ENCODE measurements at regions not wholly inside any gene's neighbourhood (a gene's known extent, or its start where the extent isn't known, plus 50 kb on each side); places are given as distances from the start of the nearest gene placed in this dataset.

- no peak overlapping the region for H3K4me3 ChIP-seq (replicated peaks in 1 of 3; ENCODE audit: insufficient read depth in 1 of 3, low read depth in 2 of 3, low read length in 3 of 3)
- H2AFZ ChIP-seq (ENCODE audit: low read length): no peak overlapping the region
- H3K4me2 ChIP-seq (ENCODE audit: low read depth, low read length): no peak overlapping the region
- no peaks in the 10 kb centered on the region for H3K79me2 ChIP-seq (ENCODE audit: insufficient read depth, low read length)
- no peaks in the 10 kb centered on the region for H3K36me3 ChIP-seq (replicated peaks in 1 of 2; ENCODE audit: control insufficient read depth in 1 of 2, insufficient read depth in 2 of 2, low read length in 2 of 2)
- peaks cover 14% of the 10 kb centered on the region for H3K4me1 ChIP-seq (ENCODE audit: insufficient read depth, low read length)
- no peak overlapping the region for H3K27ac ChIP-seq (ENCODE audit: extremely low read length, insufficient read depth, low read length)
- H3K27me3 ChIP-seq (ENCODE audit: control insufficient read depth in 1 of 2, insufficient read depth in 2 of 2, low read length in 2 of 2): peaks cover 3 to 36% of the 10 kb centered on the region in 2 experiments; a peak in 4 of 5 replicates
- no peak overlapping the region for H3K9ac ChIP-seq (ENCODE audit: insufficient read depth, low read depth, low read length)
- ChIA-PET CTCF (ENCODE audit: low intra/inter-chr PET ratio, low total read pairs) (no interaction called here), POLR2A (no interaction called here)
- no peak for DNase-seq (ENCODE audit: low spot score)
- BruUV-seq (replicated peaks): no TSS peak
- no peak for FAIRE-seq
- intact Hi-C loops (cut with micrococcal nuclease; ENCODE audit: unreplicated experiment): no loop called here
- ATAC-seq: no peak
- WGBS (ENCODE audit: low lambda C conversion rate): 1% methylated on average over 10 of the region's 10 CpGs
- in situ Hi-C loops (cut with HindIII; ENCODE audit: extremely low pct_ligation_motif_present, low pct_unique_long_range_greater_than_20kb): no loop called here
- no peaks in the 10 kb centered on the region for H4K20me1 ChIP-seq (ENCODE audit: insufficient read depth, low read length)
- no peak for TF ChIP-seq MBNL3 (CRISPR knock-in tag; conservative IDR thresholded peaks at IDR 0.05)
- TF ChIP-seq CCAR2 (optimal IDR thresholded peaks at IDR 0.05; ENCODE audit: low read depth, low read length): no peak
- TF ChIP-seq MIXL1 (CRISPR knock-in tag; IDR thresholded peaks at IDR 0.05): no peak
- no peak for TF ChIP-seq ZNF607 (CRISPR knock-in tag; IDR thresholded peaks at IDR 0.05; ENCODE audit: borderline replicate concordance)
- no peak for TF ChIP-seq KLF13 (CRISPR knock-in tag; IDR thresholded peaks at IDR 0.05)
- TF ChIP-seq NRL (CRISPR knock-in tag; IDR thresholded peaks at IDR 0.05; ENCODE audit: borderline replicate concordance): no peak
- no peak for TF ChIP-seq NR2F1 (CRISPR knock-in tag; IDR thresholded peaks at IDR 0.05)
- TF ChIP-seq ZBTB49 (CRISPR knock-in tag; IDR thresholded peaks at IDR 0.05; ENCODE audit: borderline replicate concordance): no peak
- TF ChIP-seq SMARCC2 (IDR thresholded peaks at IDR 0.05): no peak
- TF ChIP-seq ZNF747 (CRISPR knock-in tag; IDR thresholded peaks at IDR 0.05; ENCODE audit: borderline replicate concordance): no peak
- TF ChIP-seq ZEB1 (IDR thresholded peaks at IDR 0.05; ENCODE audit: insufficient replicate concordance, low read depth): no peak
- TF ChIP-seq ZNF788 (CRISPR knock-in tag; IDR thresholded peaks at IDR 0.05; ENCODE audit: borderline replicate concordance): no peak
- no peak for TF ChIP-seq NPAS2 (CRISPR knock-in tag; IDR thresholded peaks at IDR 0.05; ENCODE audit: borderline replicate concordance)
- TF ChIP-seq ZNF225 (CRISPR knock-in tag; IDR thresholded peaks at IDR 0.05): no peak
- TF ChIP-seq ARHGAP35 (CRISPR knock-in tag; IDR thresholded peaks at IDR 0.05; ENCODE audit: borderline replicate concordance): no peak
- TF ChIP-seq ZNF891 (CRISPR knock-in tag; IDR thresholded peaks at IDR 0.05): no peak
- no peak for TF ChIP-seq RNF219 (CRISPR knock-in tag; IDR thresholded peaks at IDR 0.05)
- no peaks in the 10 kb centered on the region for H3K9me3 ChIP-seq (ENCODE audit: low read length)
Measured at GRCh38 chr22:49544286-49544685, 283.4 kb downstream of the BRD1 start.

Measured in HepG2 (cell line).